Heart right ventricle (tissue), 16 donors: ENCODE measurements at regions not wholly inside any gene's neighbourhood (a gene's known extent, or its start where the extent isn't known, plus 50 kb on each side); places are given as distances from the start of the nearest gene placed in this dataset.

Experiments
- ATAC-seq, 8 donors: fragments of 200-7000 bp; cut with Tn5 transposase; one replicate each; pipeline ENCODE4 v1.9.1; 2020; ENCODE audit warnings: mild to moderate bottlenecking in 8 of 8, moderate library complexity in 8 of 8, moderate number of reproducible peaks in 1 of 8
- DNase-seq, 2 donors: peaks; one replicate each; pipeline ENCODE4 v3.0.0-alpha.2; 2020
- H3K27ac ChIP-seq, 10 donors: fragments of 200-600 bp; sonication (generic) in 2 of 10; one replicate each; pipeline versions ENCODE4 v1.5.0 to v1.8.0; 2020 to 2022; ENCODE audit warnings: mild to moderate bottlenecking in 3 of 10
- H3K27me3 ChIP-seq, 7 donors: fragments of 200-600 bp; one replicate each; pipeline ENCODE4 v1.8.0; 2021 to 2022; ENCODE audit warnings: mild to moderate bottlenecking in 2 of 7
- H3K36me3 ChIP-seq, 9 donors: fragments of 200-600 bp; sonication (generic) in 1 of 9; one replicate each; pipeline versions ENCODE4 v1.5.0 to v1.8.0; 2020 to 2022; ENCODE audit warnings: mild to moderate bottlenecking in 2 of 9
- H3K4me1 ChIP-seq, 9 donors: fragments of 200-600 bp; sonication (generic) in 1 of 9; one replicate each; pipeline versions ENCODE4 v1.5.0 to v1.8.0; 2020 to 2022; ENCODE audit warnings: mild to moderate bottlenecking in 4 of 9
- H3K4me3 ChIP-seq, 10 donors: fragments of 200-600 bp; sonication (generic) in 2 of 10; one replicate each; pipeline versions ENCODE4 v1.5.0 to v1.8.0; 2020 to 2022; ENCODE audit warnings: mild to moderate bottlenecking in 7 of 10, moderate library complexity in 2 of 10
- H3K9me3 ChIP-seq, 11 donors: fragments of 200-600 bp in 10 of 11; sonication (generic) in 2 of 11; one replicate each; pipeline versions ENCODE4 v1.5.0 to v1.8.0; 2013 to 2022; ENCODE audit warnings: mild to moderate bottlenecking in 2 of 11, control low read depth in 1 of 11, moderate library complexity in 1 of 11
- CTCF ChIP-seq, 9 donors: fragments of 200-600 bp; sonication (generic) in 2 of 9; IDR thresholded peaks; one replicate each; pipeline versions ENCODE4 v1.5.0 to v1.8.0; 2021 to 2022; ENCODE audit warnings: antibody characterized with exemption in 9 of 9, mild to moderate bottlenecking in 5 of 9, moderate library complexity in 1 of 9
- WGBS, 2 donors: extraction: QIAGEN DNeasy Blood & Tissue Kit; methylation state at CpG; one replicate each; pipeline ENCODE4 v1.1.7; 2013; ENCODE audit warnings: inconsistent platforms in 1 of 2; 5-methylcytosine and 5-hydroxymethylcytosine counted together
- intact Hi-C, 10 donors: fragments of 100-400 bp; cut with DNase I; formaldehyde crosslinking; loops; one replicate each; pipeline versions ENCODE4 v1.11.1 to v1.14.2; 2022
- donor health status: Arrhythmogenic right ventricular cardiomyopathy.
- donor health status: ischemic (EF 13 %, LVEDD 7.1; RV severe dilation, severe dysfunction).
- donor health status: healthy with polysubstance abuse.
- donor health status: DM: no; HTN: yes; CAD: no.
- donor health status: DM: no; HTN: no; CAD: no.
- donor health status: ischemic (EF 25% LVEDD 6.9; RV normal size, moderate dysfunction).
- donor health status: ischemic (EF 25% LVEDD 5.7; RV mildly dilated, moderate dysfunction).
- donor health status: healthy.
- donor health status: DM: yes; HTN: yes; CAD: no.
- donor health status: Ischemic cardiomyopathy.
- donor health status: ischemic (EF 35%, LVEDD 5.7; RV mildly dilated, moderate dysfunction).
- donor health status: nonischemic (EF 11% LVEDD 7.7; RV severe dilation, severe dysfunction).
- donor health status: DM: yes; HTN: yes; CAD: no.
- donor health status: PGD.
- donor health status: ischemic (EF 29% LVEDD 5.4; RV normal size, mild dysfunction).
- donor health status: nonischemic (EF 23%, LVEDD 6.1; RV moderate dilation, normal function).

GRCh38 chr4:137193564-137193963 is 338.7 kb downstream of the PCDH18 start:
- intact Hi-C loops, result no loop called here
- DNase-seq (no peak), ATAC-seq (no peak)
- no peak for TF ChIP-seq CTCF (IDR thresholded peaks at IDR 0.05)
- no peaks in the 10 kb centered on the region for H3K36me3 ChIP-seq
- WGBS, 2 donors, result 22 to 32% methylated on average over 1 of the region's 1 CpG
- H3K27me3 ChIP-seq, result no peaks in the 10 kb centered on the region
- H3K9me3 ChIP-seq, result peaks cover 0 to 1% (median 0%) of the 10 kb centered on the region in 11 donors
- no peak overlapping the region for H3K4me3 ChIP-seq
- H3K27ac ChIP-seq, result no peak overlapping the region
- H3K4me1 ChIP-seq, result no peaks in the 10 kb centered on the region

- Histone ChIP-seq H3K4me3 (no peak overlapping the region), H3K27me3 (no peaks in the 10 kb centered on the region), H3K4me1 (no peaks in the 10 kb centered on the region), H3K27ac (no peak overlapping the region), H3K9me3 (peaks cover 0 to 17% (median 0%) of the 10 kb centered on the region in 11 donors), H3K36me3 (no peaks in the 10 kb centered on the region)
- intact Hi-C loops, result no loop called here
- no peak for TF ChIP-seq CTCF (IDR thresholded peaks at IDR 0.05)
- no peak for ATAC-seq
- DNase-seq, result no peak
- WGBS, 2 donors, result 96 to 97% methylated on average over 1 of the region's 1 CpG
Measured at GRCh38 chr4:137181293-137181899, 350.9 kb downstream of the PCDH18 start.

- ATAC-seq (no peak), DNase-seq (no peak)
- Histone ChIP-seq H3K27me3 (no peaks in the 10 kb centered on the region), H3K9me3 (peaks cover 0 to 17% (median 0%) of the 10 kb centered on the region in 11 donors), H3K27ac (no peak overlapping the region), H3K4me3 (no peak overlapping the region), H3K4me1 (no peaks in the 10 kb centered on the region), H3K36me3 (no peaks in the 10 kb centered on the region)
- 39 to 44% methylated on average over 4 of the region's 4 CpGs for WGBS, 2 donors
- intact Hi-C loops, result no loop called here
- TF ChIP-seq CTCF (IDR thresholded peaks at IDR 0.05), result no peak
Measured at GRCh38 chr4:137180349-137180748, 351.9 kb downstream of the PCDH18 start.

DNA sequence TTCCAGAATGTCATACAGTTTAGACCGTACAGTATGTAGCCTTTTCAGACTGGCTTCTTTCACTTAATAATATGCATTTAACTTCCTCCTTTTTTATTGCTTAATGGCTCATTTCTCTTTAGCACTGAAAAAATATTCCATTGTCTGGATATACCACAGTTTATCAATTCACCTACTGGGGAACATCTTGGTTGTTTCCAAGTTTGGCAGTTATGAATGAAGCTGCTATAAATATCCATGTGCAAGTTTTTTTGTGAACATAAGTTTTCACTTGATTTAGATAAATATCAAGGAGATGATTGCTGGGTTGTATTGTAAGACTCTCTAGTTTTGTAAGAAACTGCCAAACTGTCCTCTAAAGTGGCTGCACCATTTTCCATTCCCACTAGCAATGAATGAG is 375.5 kb downstream of the PCDH18 start:
- intact Hi-C loops, result no loop called here
- no peaks in the 10 kb centered on the region for H3K4me1 ChIP-seq
- H3K27me3 ChIP-seq, result no peaks in the 10 kb centered on the region
- no peak overlapping the region for H3K4me3 ChIP-seq
- H3K9me3 ChIP-seq, result no peaks in the 10 kb centered on the region
- DNase-seq (no peak), ATAC-seq (no peak)
- 83 to 85% methylated on average over 1 of the region's 1 CpG for WGBS, 2 donors
- H3K36me3 ChIP-seq, result no peaks in the 10 kb centered on the region
- no peak for TF ChIP-seq CTCF (IDR thresholded peaks at IDR 0.05)
- H3K27ac ChIP-seq, result no peak overlapping the region
